HT-29 (cell line): ENCODE measurements at regions not wholly inside any gene's neighbourhood (a gene's known extent, or its start where the extent isn't known, plus 50 kb on each side); places are given as distances from the start of the nearest gene placed in this dataset.
"Not testable (repeated sequence)": the region's sequence is repeated elsewhere in the genome, so short reads cannot be mapped to it uniquely, and the experiment has no call there.

ENCODE experiments used
- DNase-seq: peaks from one replicate; pipeline ENCODE4 v3.0.0-alpha.2; 2015; ENCODE audit warnings: low spot score

DNA sequence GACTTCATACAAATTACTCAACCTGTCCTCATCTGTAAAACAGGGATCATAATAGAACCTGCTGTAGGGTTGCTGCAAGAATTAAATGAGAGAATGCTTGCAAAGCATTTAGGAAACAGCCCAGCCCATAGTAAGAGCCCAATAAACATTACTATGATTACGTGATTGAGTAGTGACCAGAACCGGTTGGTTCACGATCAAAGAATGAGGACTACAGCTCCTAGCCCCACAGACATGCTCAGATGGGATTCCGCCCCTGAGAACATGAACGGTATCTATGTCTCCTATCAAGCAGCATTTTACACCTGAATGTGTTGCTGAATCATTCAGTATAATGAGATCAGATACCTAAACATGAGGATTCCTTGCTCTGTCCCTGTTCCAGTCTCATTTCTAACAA, 104.8 kb upstream of the ZNF648 start:
- DNase-seq: no peak

DNA sequence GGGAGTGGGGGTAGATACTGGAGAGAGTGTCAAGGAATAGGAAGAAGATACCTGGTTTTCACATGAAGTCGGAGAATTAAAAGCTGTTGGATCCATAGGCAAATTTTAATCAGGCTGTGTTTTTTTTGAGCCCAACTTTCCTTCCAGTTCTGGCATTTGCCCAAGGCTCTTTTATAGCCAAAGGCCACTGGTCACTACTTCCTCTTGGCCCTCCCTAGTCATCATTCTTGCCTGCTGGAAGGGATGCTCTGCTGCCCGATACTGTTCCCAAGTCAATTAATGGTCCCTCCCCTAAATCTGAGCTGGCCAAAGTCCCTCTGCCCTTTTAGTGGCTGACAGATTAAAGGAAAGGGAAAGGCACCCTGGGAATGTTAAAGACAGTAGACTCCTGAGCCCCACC, 102.8 kb upstream of the ZNF648 start:
- DNase-seq: no peak

DNA sequence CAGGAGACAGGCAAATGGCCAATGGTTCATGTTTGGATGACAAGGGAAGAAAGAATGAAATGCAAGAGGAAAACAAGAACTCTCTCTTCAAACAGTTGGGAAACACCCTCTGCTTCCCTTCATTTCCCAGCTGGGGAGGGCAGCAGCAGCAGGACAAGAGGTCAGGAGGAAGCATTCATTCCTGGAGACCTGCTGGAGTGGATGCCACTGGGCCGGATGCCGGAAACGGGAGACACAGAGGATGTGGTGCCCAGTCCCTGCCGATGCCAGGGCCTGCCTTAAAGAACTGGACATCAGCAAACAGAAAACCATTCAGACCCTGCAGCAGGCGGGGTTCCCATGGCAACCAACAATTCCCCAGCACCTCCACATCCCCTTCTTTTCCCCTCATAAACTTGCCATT, 102.3 kb upstream of the ZNF648 start:
- no peak for DNase-seq

DNA sequence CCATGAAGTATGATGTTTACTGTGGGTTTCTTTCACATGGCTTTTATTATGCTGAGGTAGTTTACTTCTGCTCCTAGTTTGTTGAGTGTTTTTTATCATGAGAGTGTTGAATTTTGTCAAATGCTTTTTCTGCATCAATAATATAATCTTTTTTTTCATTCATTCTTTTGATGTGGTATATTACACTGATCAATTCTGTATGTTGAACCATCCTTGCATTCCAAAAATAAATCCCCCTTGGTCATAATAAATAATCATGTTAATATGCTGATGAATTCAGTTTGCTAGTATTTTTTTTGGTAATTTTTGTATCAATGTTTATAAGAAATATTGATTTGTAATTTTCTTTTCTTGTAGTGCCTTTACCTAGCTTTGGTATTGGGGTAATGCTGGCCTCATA, 97.9 kb upstream of the ZNF648 start:
- no peak for DNase-seq

DNA sequence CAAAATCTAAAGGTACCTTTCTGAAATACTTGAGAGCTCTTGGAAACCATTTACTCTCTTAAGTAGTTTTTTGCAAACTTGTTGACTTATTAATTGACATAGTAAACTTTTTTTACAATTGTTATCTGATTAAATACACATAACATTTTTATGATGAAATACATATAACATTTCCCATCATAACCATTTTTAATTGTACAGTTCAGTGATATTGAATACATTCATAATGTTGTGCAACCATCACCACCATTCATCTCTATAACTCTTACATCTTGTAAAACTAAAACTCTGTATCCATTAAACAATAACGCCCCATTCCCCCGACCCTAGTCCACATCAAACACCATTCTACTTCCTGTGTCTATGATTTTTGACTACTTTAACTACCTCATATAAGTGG, 95.7 kb upstream of the ZNF648 start:
- DNase-seq: no peak

- DNase-seq: not testable (repeated sequence)
These were observed 92.9 kb upstream of the ZNF648 start for GRCh38 chr1:182154425-182154824.

GRCh38 chr1:182149411-182149965, 88.0 kb upstream of the ZNF648 start:
- no peak for DNase-seq

- no peak for DNase-seq
These were observed 86.4 kb upstream of the ZNF648 start for GRCh38 chr1:182147951-182148350.

DNA sequence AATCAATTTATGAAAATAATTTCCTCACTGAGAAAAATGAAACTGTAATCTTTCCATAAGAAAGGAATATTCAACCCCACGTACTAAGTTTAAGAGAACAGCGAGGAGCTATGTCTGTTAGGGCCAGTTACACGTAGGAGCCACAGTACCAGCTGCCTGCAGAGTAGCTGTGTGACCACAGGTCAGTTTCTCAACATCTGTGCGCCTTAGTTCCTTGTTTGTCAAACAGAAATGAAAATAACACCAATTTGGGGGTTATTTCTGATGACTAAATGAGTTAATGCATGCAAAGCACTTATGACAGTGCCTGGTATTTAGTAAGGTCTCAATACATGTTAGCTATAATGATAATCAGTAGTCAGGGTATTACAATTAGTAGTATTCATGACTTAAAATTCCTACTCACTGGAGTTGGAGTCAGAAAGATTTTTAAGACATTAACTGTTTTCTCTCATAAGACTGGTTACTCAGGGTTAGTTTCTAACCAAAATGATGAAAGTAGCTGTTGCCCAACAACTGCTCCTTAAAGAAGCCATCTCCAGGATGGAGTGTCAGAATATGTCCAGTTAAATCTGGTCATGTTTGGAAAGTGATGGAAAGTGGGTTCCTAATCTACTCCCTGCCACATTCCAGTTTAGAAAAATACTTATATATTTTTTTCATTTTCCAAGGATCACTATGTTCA, 85.8 kb upstream of the ZNF648 start:
- no peak for DNase-seq

- no peak for DNase-seq
These were observed 84.8 kb upstream of the ZNF648 start for GRCh38 chr1:182146286-182146685.

GRCh38 chr1:182145441-182145840, 83.9 kb upstream of the ZNF648 start:
- no peak for DNase-seq

DNA sequence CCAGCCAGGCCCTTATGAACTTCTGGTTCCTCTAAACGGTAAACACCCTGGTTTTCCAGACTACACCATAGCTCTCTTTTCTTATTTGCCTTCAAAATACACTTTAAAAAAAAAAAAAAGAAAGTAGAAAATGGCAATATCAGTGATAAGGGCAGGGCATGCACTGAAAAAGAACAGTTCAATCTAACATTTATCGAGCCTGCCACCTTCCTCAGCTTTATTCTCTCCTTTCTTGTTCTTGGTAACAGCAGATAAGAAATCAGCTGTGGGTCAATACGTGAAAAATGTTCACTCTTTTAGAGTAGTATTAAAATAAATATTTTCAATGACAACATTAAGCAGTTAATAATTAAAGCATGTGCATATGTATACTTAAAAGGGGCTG, 83.1 kb upstream of the ZNF648 start:
- DNase-seq: no peak

GRCh38 chr1:182143825-182144645, 82.5 kb upstream of the ZNF648 start:
- DNase-seq: no peak

- DNase-seq: peak; percentile 93
These were observed 81.7 kb upstream of the ZNF648 start for GRCh38 chr1:182143154-182143657.

GRCh38 chr1:182142621-182143020, 81.1 kb upstream of the ZNF648 start:
- DNase-seq: no peak

GRCh38 chr1:182141040-182141439, 79.5 kb upstream of the ZNF648 start:
- no peak for DNase-seq

- no peak for DNase-seq
These were observed 78.0 kb upstream of the ZNF648 start for GRCh38 chr1:182139496-182139895.

DNA sequence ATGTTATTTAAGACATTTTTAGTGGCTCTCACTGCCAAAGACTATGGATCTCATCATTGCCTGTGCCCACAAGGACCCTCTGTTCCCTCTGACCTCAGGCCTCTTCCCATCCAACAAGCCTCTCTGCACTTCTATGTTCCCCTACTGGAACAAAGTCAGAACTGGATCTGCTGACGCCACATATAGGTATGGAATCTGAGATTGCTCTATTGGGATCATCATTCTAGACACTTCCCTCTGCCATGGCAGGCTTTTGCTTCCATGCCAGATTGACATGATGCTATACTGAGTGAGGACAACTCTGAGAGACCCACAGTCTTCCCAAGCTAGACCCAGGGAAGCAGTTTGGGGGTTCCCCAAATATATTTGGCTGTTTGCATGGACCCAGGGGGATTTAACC, 76.0 kb upstream of the ZNF648 start:
- DNase-seq: no peak

DNA sequence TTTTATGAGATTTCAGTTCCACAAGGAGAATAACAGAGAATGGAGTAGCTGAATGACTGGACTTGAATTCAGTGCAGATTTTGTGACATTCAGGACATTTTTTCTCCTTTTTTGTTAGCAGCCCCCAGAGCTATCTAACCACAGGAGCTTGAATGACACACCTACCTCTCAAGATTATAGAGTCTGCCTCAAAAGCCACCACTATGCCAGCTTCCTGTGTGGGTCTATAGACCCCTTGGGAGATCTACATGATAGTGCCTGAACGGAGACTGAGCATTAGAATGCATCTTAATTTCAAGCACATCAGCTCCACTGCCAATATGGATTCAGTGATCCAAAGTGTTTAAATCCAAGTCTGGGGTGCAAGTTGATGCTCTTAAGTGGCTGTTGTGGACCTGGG, 74.4 kb upstream of the ZNF648 start:
- DNase-seq: no peak

DNA sequence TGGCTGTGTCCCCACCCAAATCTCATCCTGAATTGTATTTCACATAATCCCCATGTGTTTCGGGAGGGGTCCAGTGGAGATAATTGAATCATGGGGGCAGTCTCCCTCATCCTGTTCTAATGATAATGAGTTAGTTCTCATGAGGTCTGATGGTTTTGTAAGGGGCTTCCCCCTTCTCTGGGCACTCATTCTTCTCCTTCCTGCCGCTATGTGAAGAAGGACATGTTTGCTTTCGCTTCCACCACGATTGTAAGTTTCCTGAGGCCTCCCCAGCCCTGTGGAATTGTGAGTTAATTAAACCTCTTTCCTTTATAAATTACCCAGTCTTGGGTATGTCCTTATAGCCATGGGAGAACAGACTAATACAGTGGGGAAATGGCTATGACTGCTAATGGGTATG, 72.7 kb upstream of the ZNF648 start:
- DNase-seq: no peak

GRCh38 chr1:182133181-182133580, 71.7 kb upstream of the ZNF648 start:
- no peak for DNase-seq

DNA sequence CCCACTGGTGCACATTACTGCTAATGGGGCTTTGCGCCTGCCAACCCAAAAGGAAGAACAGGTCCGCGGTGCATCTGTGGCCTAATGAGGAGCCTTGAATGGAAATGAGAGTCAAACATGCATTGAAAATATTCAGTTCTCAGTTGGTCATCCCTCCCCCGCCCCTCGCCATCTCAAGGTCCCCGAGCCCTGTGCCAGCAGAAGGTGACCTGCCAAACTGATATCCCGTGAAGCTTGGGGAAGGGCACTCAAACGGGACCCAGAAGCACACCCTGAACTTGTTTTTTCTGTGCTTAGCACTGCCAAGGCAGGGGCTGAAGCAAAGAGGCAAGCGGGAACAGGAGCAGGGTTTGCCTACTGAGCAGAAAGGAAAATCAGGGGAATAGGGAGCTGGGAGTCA, 67.9 kb upstream of the ZNF648 start:
- DNase-seq: no peak

- DNase-seq: no peak
These were observed 67.0 kb upstream of the ZNF648 start for GRCh38 chr1:182128502-182128901.
